ENCODE measurements at regions not wholly inside any gene's neighbourhood (a gene's known extent, or its start where the extent isn't known, plus 50 kb on each side); places are given as distances from the start of the nearest gene placed in this dataset.

DNA sequence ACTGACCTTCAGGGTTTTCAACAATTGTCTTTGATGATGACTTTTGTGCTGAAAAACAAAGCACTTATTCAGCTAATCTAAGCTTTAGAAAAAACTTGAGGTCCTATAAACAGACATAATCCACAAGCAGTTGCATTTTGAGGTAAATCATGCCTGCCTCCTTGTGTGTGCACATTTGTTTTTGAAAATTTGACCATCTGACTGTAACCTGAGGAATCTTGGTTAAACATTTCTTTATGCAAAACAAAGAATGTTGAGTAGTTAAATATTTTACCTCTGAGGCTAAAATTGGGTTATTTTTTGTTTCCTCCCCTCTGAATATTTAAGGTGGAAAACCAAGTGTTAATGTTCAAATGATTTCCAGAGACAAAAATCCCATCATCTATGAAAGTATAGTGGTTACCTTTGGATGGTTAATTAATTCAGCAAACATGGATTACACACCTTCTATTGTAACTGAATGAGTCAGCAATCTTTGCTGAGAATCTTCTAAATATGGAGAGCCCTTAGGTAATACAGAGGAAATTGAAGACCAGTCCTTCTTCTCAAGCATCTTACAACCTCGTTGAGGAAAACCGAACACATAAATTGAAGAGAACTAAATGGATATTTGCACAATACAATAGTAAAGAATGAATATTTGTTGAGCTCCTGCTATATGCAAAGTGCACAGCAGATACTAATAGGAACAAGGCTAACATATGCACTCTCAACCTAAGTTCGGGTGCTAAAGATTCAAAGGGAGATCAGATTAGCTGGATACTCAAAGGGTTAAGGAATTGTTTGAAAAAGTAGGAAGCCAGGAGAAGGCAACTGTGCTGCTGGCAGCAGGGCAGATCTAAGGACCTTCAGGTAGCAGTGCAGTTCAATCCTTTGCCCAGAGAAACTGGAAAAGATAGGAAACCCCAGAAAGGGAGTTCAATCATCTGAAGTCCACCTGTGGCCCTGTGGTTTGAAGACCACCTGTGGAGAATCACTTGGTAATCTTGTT lies 115.2 kb downstream of the BMP4 start:
- Histone ChIP-seq H3K9me3 (ENCODE audit: control insufficient read depth, low read depth, low read length) (no peaks in the 10 kb centered on the region), H4K5ac (ENCODE audit: insufficient read length, low read depth, low read length) (no peak overlapping the region), H4K8ac (replicated peaks; ENCODE audit: insufficient read length, low read depth, low read length) (no peak overlapping the region), H3K4ac (ENCODE audit: low read depth, low read length) (no peak overlapping the region), H3K23me2 (ENCODE audit: insufficient read length, low read depth, low read length, poor library complexity, severe bottlenecking) (no peaks in the 10 kb centered on the region), H2BK5ac (ENCODE audit: insufficient read length, low read length) (no peak overlapping the region), H3T11ph (ENCODE audit: low read length) (no peak overlapping the region), H4K91ac (ENCODE audit: insufficient read length, low read depth, low read length) (no peak overlapping the region), H3K27ac (ENCODE audit: insufficient read length, low read depth, low read length) (no peak overlapping the region), H3K18ac (ENCODE audit: insufficient read length, low read depth, low read length) (no peak overlapping the region), H4K20me1 (ENCODE audit: control insufficient read depth, insufficient read depth, insufficient read length) (no peaks in the 10 kb centered on the region), H2AK5ac (ENCODE audit: insufficient read length, low read length) (no peak overlapping the region), H3K27me3 (ENCODE audit: insufficient read depth, low read length) (no peaks in the 10 kb centered on the region), H2BK20ac (ENCODE audit: low read depth, low read length, poor library complexity, severe bottlenecking) (no peak overlapping the region), H3K56ac (ENCODE audit: insufficient read length, low read depth, low read length) (no peak overlapping the region), H3K4me2 (ENCODE audit: insufficient read depth, insufficient read length, low read length) (no peak overlapping the region), H3K9ac (ENCODE audit: extremely low read depth, insufficient read length, low read length) (no peak overlapping the region), H2BK120ac (ENCODE audit: low read depth, low read length, poor library complexity, severe bottlenecking) (no peak overlapping the region), H3K14ac (ENCODE audit: insufficient read depth, low read length) (no peak overlapping the region), H3K79me1 (ENCODE audit: insufficient read depth, low read depth, low read length, poor library complexity, severe bottlenecking) (no peaks in the 10 kb centered on the region), H2BK15ac (ENCODE audit: low read depth, low read length) (no peak overlapping the region), H2BK12ac (ENCODE audit: insufficient read length, low read depth, low read length) (no peak overlapping the region), H2AFZ (ENCODE audit: low read length) (no peak overlapping the region), H3K79me2 (ENCODE audit: insufficient read depth, low read length) (no peaks in the 10 kb centered on the region), H3K4me1 (ENCODE audit: insufficient read depth, low read length) (no peaks in the 10 kb centered on the region), H3K23ac (ENCODE audit: insufficient read length, low read depth, low read length) (no peak overlapping the region)
- no peak for DNase-seq
- H3K36me3 Mint-ChIP-seq (ENCODE audit: insufficient read depth in 1 of 3, low read depth in 3 of 3) = peaks cover 0 to 19% (median 3%) of the 10 kb centered on the region in 3 experiments; a peak in 2 of 7 replicates
- no peak overlapping the region for H3K4me3 Mint-ChIP-seq
- H3K9me3 Mint-ChIP-seq = peaks cover 10 to 12% of the 10 kb centered on the region in 2 experiments; a peak in 4 of 5 replicates
- no CpG with 5 or more reads among the region's 3 CpGs for WGBS (ENCODE audit: extremely low coverage, insufficient read length, low lambda C conversion rate)
- TF ChIP-seq, protein P1, sequence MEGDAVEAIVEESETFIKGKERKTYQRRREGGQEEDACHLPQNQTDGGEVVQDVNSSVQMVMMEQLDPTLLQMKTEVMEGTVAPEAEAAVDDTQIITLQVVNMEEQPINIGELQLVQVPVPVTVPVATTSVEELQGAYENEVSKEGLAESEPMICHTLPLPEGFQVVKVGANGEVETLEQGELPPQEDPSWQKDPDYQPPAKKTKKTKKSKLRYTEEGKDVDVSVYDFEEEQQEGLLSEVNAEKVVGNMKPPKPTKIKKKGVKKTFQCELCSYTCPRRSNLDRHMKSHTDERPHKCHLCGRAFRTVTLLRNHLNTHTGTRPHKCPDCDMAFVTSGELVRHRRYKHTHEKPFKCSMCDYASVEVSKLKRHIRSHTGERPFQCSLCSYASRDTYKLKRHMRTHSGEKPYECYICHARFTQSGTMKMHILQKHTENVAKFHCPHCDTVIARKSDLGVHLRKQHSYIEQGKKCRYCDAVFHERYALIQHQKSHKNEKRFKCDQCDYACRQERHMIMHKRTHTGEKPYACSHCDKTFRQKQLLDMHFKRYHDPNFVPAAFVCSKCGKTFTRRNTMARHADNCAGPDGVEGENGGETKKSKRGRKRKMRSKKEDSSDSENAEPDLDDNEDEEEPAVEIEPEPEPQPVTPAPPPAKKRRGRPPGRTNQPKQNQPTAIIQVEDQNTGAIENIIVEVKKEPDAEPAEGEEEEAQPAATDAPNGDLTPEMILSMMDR (conservative IDR thresholded peaks at IDR 0.05) = no peak
- no peaks in the 10 kb centered on the region for H3K27me3 Mint-ChIP-seq (ENCODE audit: low read depth)
- H3K27ac Mint-ChIP-seq = no peak overlapping the region
- H3K4me1 Mint-ChIP-seq = no peaks in the 10 kb centered on the region
